ENCODE measurements at regions not wholly inside any gene's neighbourhood (a gene's known extent, or its start where the extent isn't known, plus 50 kb on each side); places are given as distances from the start of the nearest gene placed in this dataset.

DNA sequence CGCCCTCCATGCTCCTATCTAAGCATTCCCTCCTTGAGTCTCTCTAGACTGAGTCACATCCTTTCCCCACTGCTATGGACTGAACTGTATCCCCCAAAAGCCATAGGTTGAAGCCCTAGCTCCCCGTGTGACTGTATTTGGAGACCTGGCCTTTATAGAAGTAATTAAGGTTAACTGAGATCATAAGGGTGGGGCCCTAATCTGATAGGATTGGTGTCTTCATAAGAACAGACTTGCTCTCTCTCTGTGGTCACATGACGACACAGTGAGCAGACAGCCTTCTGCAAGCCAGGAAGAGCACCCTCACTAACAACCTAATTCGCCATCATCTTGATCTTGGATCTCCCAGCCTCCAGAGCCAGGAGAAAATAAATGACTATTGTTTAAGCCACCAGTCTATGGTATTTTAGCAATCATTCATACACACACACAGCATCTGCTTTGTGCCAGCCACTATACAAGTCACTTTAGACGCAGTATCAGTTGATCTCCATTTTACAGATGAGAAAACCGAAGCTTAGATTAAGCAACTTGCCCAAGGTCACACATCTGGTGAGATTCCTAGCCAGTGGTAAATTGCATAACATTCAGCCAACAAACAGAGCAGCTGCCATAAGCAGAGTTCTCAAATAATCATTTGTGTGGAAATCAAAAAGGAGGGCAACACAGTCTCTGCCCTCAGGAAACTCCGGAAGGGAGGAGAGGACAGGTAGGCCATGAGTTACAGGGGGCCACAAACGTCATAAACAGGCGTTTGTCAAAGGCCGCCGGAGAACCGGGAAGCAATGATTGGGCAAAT, 66.3 kb upstream of the HES1 start:
- Histone ChIP-seq H3K36me3 (ENCODE audit: low read depth) (no peaks in the 10 kb centered on the region), H3K9me3 (no peaks in the 10 kb centered on the region), H3K4me1 (ENCODE audit: low read depth) (peaks cover 22% of the 10 kb centered on the region), H3K4me3 (no peak overlapping the region)
- intact Hi-C loops (cut with DNase I, micrococcal nuclease), result loop anchor here in 1 of 2 donors (10.0 kb wide), 1 partner anchor 65 kb away; the partner anchor contains the start of gene HES1
- no peak for TF ChIP-seq CTCF (IDR thresholded peaks at IDR 0.05)
- no peak for DNase-seq
- peak; percentile 25 for ATAC-seq

DNA sequence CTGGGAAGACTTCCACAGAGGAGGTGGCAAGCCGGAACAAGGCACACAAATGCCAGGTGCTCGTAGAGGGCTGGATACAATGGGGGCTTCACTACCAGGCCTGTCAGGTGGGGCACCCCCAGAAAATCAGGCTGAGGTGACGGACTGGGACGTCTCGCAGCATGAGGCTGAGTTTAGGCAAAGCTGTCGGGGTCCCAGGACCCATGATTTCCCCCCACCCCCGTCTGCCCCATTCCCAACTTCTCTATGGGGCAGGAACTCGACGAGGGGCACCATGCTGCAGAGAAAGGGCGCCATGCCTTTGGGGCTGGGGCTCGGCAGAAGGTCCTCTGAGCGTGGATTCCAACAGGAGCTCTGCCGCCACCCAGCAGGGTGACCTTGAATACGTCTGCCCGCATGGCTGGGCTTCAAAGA, 65.7 kb upstream of the HES1 start:
- Histone ChIP-seq H3K9me3 (no peaks in the 10 kb centered on the region), H3K36me3 (ENCODE audit: low read depth) (no peaks in the 10 kb centered on the region), H3K4me3 (no peak overlapping the region), H3K4me1 (ENCODE audit: low read depth) (peaks cover 22% of the 10 kb centered on the region)
- intact Hi-C loops (cut with DNase I, micrococcal nuclease), result loop anchor here in 1 of 2 donors (10.0 kb wide), 1 partner anchor 65 kb away; the partner anchor contains the start of gene HES1
- DNase-seq (no peak), ATAC-seq (no peak)
- no peak for TF ChIP-seq CTCF (IDR thresholded peaks at IDR 0.05)

DNA sequence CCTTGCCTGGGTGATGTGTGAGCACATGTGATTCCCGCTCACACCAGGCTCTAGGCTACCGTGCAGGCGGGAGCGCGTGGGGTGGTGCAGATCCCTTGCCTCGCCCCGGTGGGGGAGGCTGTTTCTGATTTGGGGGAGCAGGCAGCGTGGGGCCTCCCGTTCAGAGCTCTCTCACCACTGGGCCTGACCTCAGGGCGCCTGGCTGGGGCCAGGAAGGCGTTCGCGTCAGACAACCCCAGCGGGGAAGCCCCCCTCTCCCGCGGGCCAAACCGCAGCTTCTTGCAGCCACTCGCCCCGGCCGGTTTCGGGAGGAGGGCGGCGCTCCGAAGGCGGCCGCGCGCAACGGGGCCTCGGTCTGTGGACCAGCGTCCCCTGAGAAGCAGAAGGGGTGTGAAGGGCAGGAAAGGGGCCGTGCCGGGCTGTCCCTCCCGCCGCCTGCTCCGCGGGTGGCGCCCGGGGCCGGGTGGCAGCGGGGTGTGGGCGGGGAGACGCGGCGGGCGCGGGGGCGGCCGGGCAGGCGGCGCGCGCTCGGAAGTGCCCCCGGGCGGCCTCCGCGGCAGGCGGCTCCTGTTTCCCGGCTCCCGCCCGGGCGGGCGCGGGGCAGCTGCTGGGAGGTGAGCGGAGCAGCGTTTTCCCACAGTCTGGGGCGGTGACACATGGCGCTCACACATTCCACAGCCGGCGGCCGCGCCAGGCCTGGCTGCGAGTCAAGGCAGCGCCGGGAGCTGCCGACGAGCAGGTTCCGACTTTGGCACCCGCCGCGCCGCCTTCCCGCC, 65.1 kb upstream of the HES1 start:
- intact Hi-C loops (cut with DNase I, micrococcal nuclease), result loop anchor here in 1 of 2 donors (10.0 kb wide), 1 partner anchor 64 kb away; the partner anchor contains the start of gene HES1

DNA sequence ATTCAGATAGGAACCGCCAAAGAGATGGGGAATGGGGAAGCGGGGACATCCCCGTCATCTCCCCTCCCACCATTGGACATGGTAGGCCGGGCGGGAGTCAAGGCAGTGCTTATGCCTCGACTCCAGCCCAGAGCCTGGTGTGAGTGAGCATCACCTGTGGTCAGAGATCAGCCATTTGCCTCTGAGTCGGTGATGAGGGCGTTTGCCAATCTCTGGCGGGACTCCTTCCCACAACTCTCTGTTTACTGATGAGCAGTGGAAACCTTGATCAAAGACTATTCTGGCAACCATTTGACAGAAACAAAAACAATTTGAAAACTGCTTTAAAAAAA, 63.9 kb upstream of the HES1 start:
- ATAC-seq, result no peak
- peak in 1 of 3 donors; percentile 44 for DNase-seq
- Histone ChIP-seq H3K9me3 (no peaks in the 10 kb centered on the region), H3K4me1 (ENCODE audit: low read depth) (peaks cover 25% of the 10 kb centered on the region), H3K36me3 (ENCODE audit: low read depth) (no peaks in the 10 kb centered on the region), H3K4me3 (no peak overlapping the region)
- intact Hi-C loops (cut with DNase I, micrococcal nuclease), result loop anchor here in 1 of 2 donors (10.0 kb wide), 1 partner anchor 63 kb away; the partner anchor contains the start of gene HES1
- no peak for TF ChIP-seq CTCF (IDR thresholded peaks at IDR 0.05)

More for the DNA sequence above, 65.1 kb upstream of the HES1 start:
- peak; percentile 78 to 88 (median 86) for DNase-seq
- Histone ChIP-seq H3K4me1 (ENCODE audit: low read depth) (peaks cover 25% of the 10 kb centered on the region), H3K9me3 (no peaks in the 10 kb centered on the region), H3K36me3 (ENCODE audit: low read depth) (no peaks in the 10 kb centered on the region), H3K4me3 (no peak overlapping the region)
- ATAC-seq, result peak; percentile 77
- no peak for TF ChIP-seq CTCF (IDR thresholded peaks at IDR 0.05)

DNA sequence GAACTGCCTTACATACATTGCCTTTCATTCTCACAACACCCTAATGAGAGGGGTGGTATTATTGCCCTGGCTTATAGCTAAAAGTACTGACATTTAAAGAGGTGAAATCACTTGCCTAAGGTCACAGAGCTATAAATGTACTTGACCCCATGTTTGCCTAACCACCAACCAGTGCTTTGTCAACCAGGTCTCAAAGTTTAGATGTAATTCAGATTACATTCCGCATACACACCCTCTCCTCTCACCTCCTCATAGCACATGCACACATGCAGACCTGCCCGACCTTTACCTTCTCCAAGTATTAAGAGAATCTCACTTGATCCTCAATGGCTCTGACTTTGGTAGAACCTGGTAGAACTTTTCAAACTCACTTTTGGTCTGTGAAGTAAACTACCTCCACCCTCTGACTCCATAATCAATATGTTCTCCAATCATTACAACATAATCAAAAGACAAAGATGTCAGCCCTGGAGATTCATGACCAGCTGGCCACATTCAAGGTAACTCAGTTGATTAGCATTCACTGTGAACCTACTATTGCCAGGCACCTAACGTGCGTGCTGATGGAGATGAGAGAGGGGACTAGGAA, 63.2 kb upstream of the HES1 start:
- no peak for TF ChIP-seq CTCF (IDR thresholded peaks at IDR 0.05)
- peaks cover 25% of the 10 kb centered on the region for H3K4me1 ChIP-seq (ENCODE audit: low read depth)
- peak in 1 of 3 donors; percentile 50 for DNase-seq
- H3K36me3 ChIP-seq (ENCODE audit: low read depth), result no peaks in the 10 kb centered on the region
- intact Hi-C loops (cut with DNase I, micrococcal nuclease), result loop anchor here in 1 of 2 donors (10.0 kb wide), 1 partner anchor 62 kb away; the partner anchor contains the start of gene HES1
- peak; percentile 60 for ATAC-seq
- H3K4me3 ChIP-seq, result no peak overlapping the region
- no peaks in the 10 kb centered on the region for H3K9me3 ChIP-seq
